GM23338 (cell line): ENCODE measurements at regions not wholly inside any gene's neighbourhood (a gene's known extent, or its start where the extent isn't known, plus 50 kb on each side); places are given as distances from the start of the nearest gene placed in this dataset.

Experiments
- ETS1 ChIP-seq: IDR thresholded peaks from 2 replicates; pipeline ENCODE4 v1.6.1; 2016; ENCODE audit warnings: antibody characterized with exemption
- EZH2phosphoT487 ChIP-seq: fragments of 200-600 bp; sonication (generic); IDR thresholded peaks from one replicate; pipeline ENCODE4 v1.8.1; 2018; ENCODE audit warnings: antibody characterized with exemption; ENCODE audit not compliant: unreplicated experiment
- POLR2AphosphoS5 ChIP-seq: IDR thresholded peaks from 2 replicates; pipeline ENCODE4 v1.6.1; 2016; ENCODE audit warnings: antibody characterized with exemption, low read depth
- ZNF114 ChIP-seq: fragments of 250-450 bp; sonication (Bioruptor Pico); IDR thresholded peaks from 2 replicates; pipeline ENCODE4 v1.5.0; 2020; ENCODE audit warnings: mild to moderate bottlenecking, moderate library complexity
- TF ChIP-seq, protein P1 (sequence below), 2 experiments: fragments of 200-600 bp in 1 of 2; sonication (generic) in 1 of 2; conservative IDR thresholded peaks; 2 replicates each; pipeline versions ENCODE4 v1.5.1 to v1.6.1; 2016 to 2017; ENCODE audit warnings: antibody characterized with exemption in 2 of 2, low read depth in 2 of 2, mild to moderate bottlenecking in 2 of 2, moderate library complexity in 1 of 2
- TF ChIP-seq, protein P2 (sequence below): IDR thresholded peaks from one replicate; pipeline ENCODE4 v1.6.1; 2018; ENCODE audit warnings: antibody characterized with exemption; ENCODE audit not compliant: unreplicated experiment

GRCh38 chr2:61727746-61728145 lies 126.1 kb downstream of the FAM161A start:
- TF ChIP-seq, protein P1, sequence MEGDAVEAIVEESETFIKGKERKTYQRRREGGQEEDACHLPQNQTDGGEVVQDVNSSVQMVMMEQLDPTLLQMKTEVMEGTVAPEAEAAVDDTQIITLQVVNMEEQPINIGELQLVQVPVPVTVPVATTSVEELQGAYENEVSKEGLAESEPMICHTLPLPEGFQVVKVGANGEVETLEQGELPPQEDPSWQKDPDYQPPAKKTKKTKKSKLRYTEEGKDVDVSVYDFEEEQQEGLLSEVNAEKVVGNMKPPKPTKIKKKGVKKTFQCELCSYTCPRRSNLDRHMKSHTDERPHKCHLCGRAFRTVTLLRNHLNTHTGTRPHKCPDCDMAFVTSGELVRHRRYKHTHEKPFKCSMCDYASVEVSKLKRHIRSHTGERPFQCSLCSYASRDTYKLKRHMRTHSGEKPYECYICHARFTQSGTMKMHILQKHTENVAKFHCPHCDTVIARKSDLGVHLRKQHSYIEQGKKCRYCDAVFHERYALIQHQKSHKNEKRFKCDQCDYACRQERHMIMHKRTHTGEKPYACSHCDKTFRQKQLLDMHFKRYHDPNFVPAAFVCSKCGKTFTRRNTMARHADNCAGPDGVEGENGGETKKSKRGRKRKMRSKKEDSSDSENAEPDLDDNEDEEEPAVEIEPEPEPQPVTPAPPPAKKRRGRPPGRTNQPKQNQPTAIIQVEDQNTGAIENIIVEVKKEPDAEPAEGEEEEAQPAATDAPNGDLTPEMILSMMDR (conservative IDR thresholded peaks at IDR 0.05; ENCODE audit: low read depth in 2 of 2), result no peak
- no peak for TF ChIP-seq ETS1
- TF ChIP-seq POLR2AphosphoS5, result no peak
- no peak for TF ChIP-seq EZH2phosphoT487
- no peak for TF ChIP-seq ZNF114
- TF ChIP-seq, protein P2, sequence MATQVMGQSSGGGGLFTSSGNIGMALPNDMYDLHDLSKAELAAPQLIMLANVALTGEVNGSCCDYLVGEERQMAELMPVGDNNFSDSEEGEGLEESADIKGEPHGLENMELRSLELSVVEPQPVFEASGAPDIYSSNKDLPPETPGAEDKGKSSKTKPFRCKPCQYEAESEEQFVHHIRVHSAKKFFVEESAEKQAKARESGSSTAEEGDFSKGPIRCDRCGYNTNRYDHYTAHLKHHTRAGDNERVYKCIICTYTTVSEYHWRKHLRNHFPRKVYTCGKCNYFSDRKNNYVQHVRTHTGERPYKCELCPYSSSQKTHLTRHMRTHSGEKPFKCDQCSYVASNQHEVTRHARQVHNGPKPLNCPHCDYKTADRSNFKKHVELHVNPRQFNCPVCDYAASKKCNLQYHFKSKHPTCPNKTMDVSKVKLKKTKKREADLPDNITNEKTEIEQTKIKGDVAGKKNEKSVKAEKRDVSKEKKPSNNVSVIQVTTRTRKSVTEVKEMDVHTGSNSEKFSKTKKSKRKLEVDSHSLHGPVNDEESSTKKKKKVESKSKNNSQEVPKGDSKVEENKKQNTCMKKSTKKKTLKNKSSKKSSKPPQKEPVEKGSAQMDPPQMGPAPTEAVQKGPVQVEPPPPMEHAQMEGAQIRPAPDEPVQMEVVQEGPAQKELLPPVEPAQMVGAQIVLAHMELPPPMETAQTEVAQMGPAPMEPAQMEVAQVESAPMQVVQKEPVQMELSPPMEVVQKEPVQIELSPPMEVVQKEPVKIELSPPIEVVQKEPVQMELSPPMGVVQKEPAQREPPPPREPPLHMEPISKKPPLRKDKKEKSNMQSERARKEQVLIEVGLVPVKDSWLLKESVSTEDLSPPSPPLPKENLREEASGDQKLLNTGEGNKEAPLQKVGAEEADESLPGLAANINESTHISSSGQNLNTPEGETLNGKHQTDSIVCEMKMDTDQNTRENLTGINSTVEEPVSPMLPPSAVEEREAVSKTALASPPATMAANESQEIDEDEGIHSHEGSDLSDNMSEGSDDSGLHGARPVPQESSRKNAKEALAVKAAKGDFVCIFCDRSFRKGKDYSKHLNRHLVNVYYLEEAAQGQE, result no peak
